GM12892 (cell line): ENCODE measurements at regions not wholly inside any gene's neighbourhood (a gene's known extent, or its start where the extent isn't known, plus 50 kb on each side); places are given as distances from the start of the nearest gene placed in this dataset.

Source experiments
- POLR2A ChIP-seq: IDR thresholded peaks from 2 replicates; pipeline ENCODE4 v1.6.1; 2011; ENCODE audit warnings: low read depth, low read length, control low read depth
- POLR2AphosphoS5 ChIP-seq: IDR thresholded peaks from 2 replicates; pipeline ENCODE4 v1.6.1; 2011; ENCODE audit warnings: low read depth, low read length, control low read depth
- TAF1 ChIP-seq: IDR thresholded peaks from 2 replicates; pipeline ENCODE4 v1.6.1; 2011; ENCODE audit warnings: low read depth, mild to moderate bottlenecking, control low read depth, low read length, borderline replicate concordance

GRCh38 chr9:71521132-71521531 is 247.2 kb downstream of the CEMIP2 start:
- no peak for TF ChIP-seq POLR2AphosphoS5
- no peak for TF ChIP-seq TAF1
- no peak for TF ChIP-seq POLR2A
